Limb (tissue), 2 donors: ENCODE measurements at regions not wholly inside any gene's neighbourhood (a gene's known extent, or its start where the extent isn't known, plus 50 kb on each side); places are given as distances from the start of the nearest gene placed in this dataset.
"Not testable (repeated sequence)": the region's sequence is repeated elsewhere in the genome, so short reads cannot be mapped to it uniquely, and the experiment has no call there.

Source experiments
- DNase-seq, 2 donors: peaks; one replicate each; pipeline ENCODE4 v3.0.0-alpha.2; 2016; ENCODE audit errors: extremely low spot score in 2 of 2

- DNase-seq, result no peak
Observed at GRCh38 chr1:119251751-119252150, 111.3 kb upstream of the WARS2 start.

GRCh38 chr1:119253366-119253765 lies 112.9 kb upstream of the WARS2 start:
- DNase-seq, result no peak

- DNase-seq, result no peak
Observed at GRCh38 chr1:119254067-119254720, 113.7 kb upstream of the WARS2 start.

- DNase-seq, result not testable (repeated sequence)
Observed at GRCh38 chr1:119256089-119256488, 112.5 kb upstream of the HAO2 start.

GRCh38 chr1:119260506-119260905 lies 108.1 kb upstream of the HAO2 start:
- DNase-seq, result no peak

GRCh38 chr1:119266386-119266785 lies 102.2 kb upstream of the HAO2 start:
- no peak for DNase-seq

- no peak for DNase-seq
Observed at GRCh38 chr1:119266858-119267257, 101.7 kb upstream of the HAO2 start.

- DNase-seq, result not testable (repeated sequence)
Observed at GRCh38 chr1:119267288-119267687, 101.3 kb upstream of the HAO2 start.

- no peak for DNase-seq
Observed at GRCh38 chr1:119268879-119269278, 99.7 kb upstream of the HAO2 start.

GRCh38 chr1:119275145-119276134 lies 93.1 kb upstream of the HAO2 start:
- peak in 1 of 2 donors; percentile 31 for DNase-seq

- DNase-seq, result no peak
Observed at GRCh38 chr1:119276558-119276957, 92.0 kb upstream of the HAO2 start.

- DNase-seq, result peak; percentile 50 to 79
Observed at GRCh38 chr1:119279456-119280381, 88.9 kb upstream of the HAO2 start.

- DNase-seq, result no peak
Observed at GRCh38 chr1:119285482-119285881, 83.1 kb upstream of the HAO2 start.

GRCh38 chr1:119286587-119287181 lies 81.9 kb upstream of the HAO2 start:
- peak in 1 of 2 donors; percentile 45 for DNase-seq

- DNase-seq, result no peak
Observed at GRCh38 chr1:119288751-119289150, 79.8 kb upstream of the HAO2 start.

- DNase-seq, result no peak
Observed at GRCh38 chr1:119290297-119290696, 78.3 kb upstream of the HAO2 start.

- no peak for DNase-seq
Observed at GRCh38 chr1:119291611-119292206, 76.9 kb upstream of the HAO2 start.

- no peak for DNase-seq
Observed at GRCh38 chr1:119293797-119294196, 74.8 kb upstream of the HAO2 start.

- DNase-seq, result no peak
Observed at GRCh38 chr1:119294199-119294598, 74.4 kb upstream of the HAO2 start.

- no peak for DNase-seq
Observed at GRCh38 chr1:119294722-119295121, 73.9 kb upstream of the HAO2 start.
